ENCODE measurements at regions not wholly inside any gene's neighbourhood (a gene's known extent, or its start where the extent isn't known, plus 50 kb on each side); places are given as distances from the start of the nearest gene placed in this dataset.
"Not testable (repeated sequence)": the region's sequence is repeated elsewhere in the genome, so short reads cannot be mapped to it uniquely, and the experiment has no call there.

GRCh38 chr1:191519519-191519918 lies 638.7 kb upstream of the RGS18 start:
- H3K9me3 ChIP-seq: no peaks in the 10 kb centered on the region
- TF ChIP-seq, protein P1, sequence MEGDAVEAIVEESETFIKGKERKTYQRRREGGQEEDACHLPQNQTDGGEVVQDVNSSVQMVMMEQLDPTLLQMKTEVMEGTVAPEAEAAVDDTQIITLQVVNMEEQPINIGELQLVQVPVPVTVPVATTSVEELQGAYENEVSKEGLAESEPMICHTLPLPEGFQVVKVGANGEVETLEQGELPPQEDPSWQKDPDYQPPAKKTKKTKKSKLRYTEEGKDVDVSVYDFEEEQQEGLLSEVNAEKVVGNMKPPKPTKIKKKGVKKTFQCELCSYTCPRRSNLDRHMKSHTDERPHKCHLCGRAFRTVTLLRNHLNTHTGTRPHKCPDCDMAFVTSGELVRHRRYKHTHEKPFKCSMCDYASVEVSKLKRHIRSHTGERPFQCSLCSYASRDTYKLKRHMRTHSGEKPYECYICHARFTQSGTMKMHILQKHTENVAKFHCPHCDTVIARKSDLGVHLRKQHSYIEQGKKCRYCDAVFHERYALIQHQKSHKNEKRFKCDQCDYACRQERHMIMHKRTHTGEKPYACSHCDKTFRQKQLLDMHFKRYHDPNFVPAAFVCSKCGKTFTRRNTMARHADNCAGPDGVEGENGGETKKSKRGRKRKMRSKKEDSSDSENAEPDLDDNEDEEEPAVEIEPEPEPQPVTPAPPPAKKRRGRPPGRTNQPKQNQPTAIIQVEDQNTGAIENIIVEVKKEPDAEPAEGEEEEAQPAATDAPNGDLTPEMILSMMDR (IDR thresholded peaks at IDR 0.05): no peak
- DNase-seq: no peak
- H3K4me1 ChIP-seq: no peaks in the 10 kb centered on the region
- no peaks in the 10 kb centered on the region for H3K27me3 ChIP-seq
- no peak overlapping the region for H3K27ac ChIP-seq
- no peak overlapping the region for H3K4me3 ChIP-seq
- intact Hi-C loops (cut with DNase I): no loop called here
- no peaks in the 10 kb centered on the region for H3K36me3 ChIP-seq
- H3K9ac ChIP-seq (ENCODE audit: low read depth in 2 of 2, low read length in 2 of 2): no peak overlapping the region

DNA sequence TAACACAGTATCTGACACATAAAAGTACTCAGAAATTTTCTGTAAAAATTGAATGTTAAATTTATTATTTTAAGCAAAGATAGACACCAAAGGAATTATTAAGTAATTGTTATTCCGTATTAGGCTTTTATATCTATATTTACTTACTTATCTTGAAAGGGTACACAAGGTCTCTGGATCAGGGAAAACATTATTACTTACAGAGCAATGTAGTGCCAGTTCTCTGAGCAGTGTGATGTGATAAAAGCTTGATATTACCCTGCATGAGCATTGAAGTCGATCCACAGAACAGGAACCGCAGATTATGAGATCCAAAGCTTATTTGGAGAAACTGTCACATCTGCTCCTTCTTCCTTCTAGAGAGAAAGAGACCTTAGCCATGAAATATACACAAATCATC lies 637.9 kb upstream of the RGS18 start:
- Histone ChIP-seq H3K36me3 (no peaks in the 10 kb centered on the region), H3K4me1 (no peaks in the 10 kb centered on the region), H3K9ac (ENCODE audit: low read depth in 2 of 2, low read length in 2 of 2) (no peak overlapping the region), H3K27ac (no peak overlapping the region), H3K27me3 (no peaks in the 10 kb centered on the region), H3K4me3 (no peak overlapping the region), H3K9me3 (no peaks in the 10 kb centered on the region)
- DNase-seq: no peak
- intact Hi-C loops (cut with DNase I): no loop called here
- TF ChIP-seq, protein P1 (IDR thresholded peaks at IDR 0.05): no peak

DNA sequence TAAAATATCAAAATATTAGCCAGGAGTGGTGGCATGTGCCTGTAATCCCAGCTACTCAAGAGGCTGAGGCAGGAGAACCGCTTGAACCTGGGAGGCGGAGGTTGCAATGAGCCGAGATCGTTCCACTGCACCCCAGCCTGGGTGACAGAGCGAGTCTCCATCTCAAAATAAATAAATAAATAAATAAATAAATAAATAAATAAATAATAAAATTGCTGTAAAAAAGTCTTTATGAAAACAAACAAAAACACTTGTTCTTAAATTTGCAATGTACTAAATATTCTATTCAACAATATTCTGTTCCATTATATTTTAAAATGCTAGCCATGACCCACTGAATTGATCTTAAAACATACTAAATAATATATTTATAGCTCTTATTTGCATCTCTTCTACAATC lies 632.3 kb upstream of the RGS18 start:
- H3K27ac ChIP-seq; H3K27me3 ChIP-seq; intact Hi-C loops (cut with DNase I); H3K4me1 ChIP-seq; H3K9me3 ChIP-seq; H3K36me3 ChIP-seq; H3K9ac ChIP-seq (ENCODE audit: low read depth in 2 of 2, low read length in 2 of 2); DNase-seq; H3K4me3 ChIP-seq: not testable (repeated sequence)

GRCh38 chr1:191528275-191528674 lies 630.0 kb upstream of the RGS18 start:
- TF ChIP-seq, protein P1 (IDR thresholded peaks at IDR 0.05): no peak
- intact Hi-C loops (cut with DNase I): no loop called here
- DNase-seq: no peak

GRCh38 chr1:191530928-191531327 lies 627.3 kb upstream of the RGS18 start:
- intact Hi-C loops (cut with DNase I): no loop called here
- Histone ChIP-seq H3K36me3 (no peaks in the 10 kb centered on the region), H3K4me3 (no peak overlapping the region), H3K27ac (no peak overlapping the region), H3K27me3 (no peaks in the 10 kb centered on the region), H3K9ac (ENCODE audit: low read depth in 2 of 2, low read length in 2 of 2) (no peak overlapping the region), H3K9me3 (no peaks in the 10 kb centered on the region), H3K4me1 (no peaks in the 10 kb centered on the region)
- TF ChIP-seq, protein P1 (IDR thresholded peaks at IDR 0.05): no peak
- DNase-seq: no peak

More at GRCh38 chr1:191528275-191528674, 630.0 kb upstream of the RGS18 start:
- H3K9ac ChIP-seq (ENCODE audit: low read depth in 2 of 2, low read length in 2 of 2): no peak overlapping the region
- H3K9me3 ChIP-seq: no peaks in the 10 kb centered on the region
- H3K27ac ChIP-seq: no peak overlapping the region
- no peaks in the 10 kb centered on the region for H3K36me3 ChIP-seq
- H3K4me3 ChIP-seq: no peak overlapping the region
- H3K27me3 ChIP-seq: no peaks in the 10 kb centered on the region
- no peaks in the 10 kb centered on the region for H3K4me1 ChIP-seq

- no peaks in the 10 kb centered on the region for H3K36me3 ChIP-seq
- TF ChIP-seq, protein P1 (IDR thresholded peaks at IDR 0.05): no peak
- no peak overlapping the region for H3K9ac ChIP-seq (ENCODE audit: low read depth in 2 of 2, low read length in 2 of 2)
- no peaks in the 10 kb centered on the region for H3K27me3 ChIP-seq
- intact Hi-C loops (cut with DNase I): no loop called here
- DNase-seq: no peak
- no peak overlapping the region for H3K4me3 ChIP-seq
- no peaks in the 10 kb centered on the region for H3K4me1 ChIP-seq
- H3K9me3 ChIP-seq: no peaks in the 10 kb centered on the region
- no peak overlapping the region for H3K27ac ChIP-seq
Observed at GRCh38 chr1:191533254-191533653, 625.0 kb upstream of the RGS18 start.

Data from colonic mucosa (tissue), 4 donors.